PC-3 (cell line): ENCODE measurements at regions not wholly inside any gene's neighbourhood (a gene's known extent, or its start where the extent isn't known, plus 50 kb on each side); places are given as distances from the start of the nearest gene placed in this dataset.
"Not testable (repeated sequence)": the region's sequence is repeated elsewhere in the genome, so short reads cannot be mapped to it uniquely, and the experiment has no call there.

Source experiments
- ATAC-seq: fragments of 200-7000 bp; cut with Tn5 transposase; 2 replicates; pipeline ENCODE4 v1.9.1; 2020; ENCODE audit warnings: mild to moderate bottlenecking, moderate library complexity
- BruUV-seq: library from RNA; stranded (reverse); fragments of 400-500 nt; replicated peaks from 2 replicates; lab custom pipeline; 2021; lab: Mats Ljungman, UMichigan
- CTCF ChIA-PET: fragments of 300-600 bp; sonication (Branson Sonifier 250); formaldehyde crosslinking; loops from one replicate; lab custom pipeline; 2022; ENCODE audit warnings: antibody characterized with exemption; lab: Charles Lee
- POLR2A ChIA-PET: fragments of 300-600 bp; sonication (Branson Sonifier 250); formaldehyde crosslinking; loops from one replicate; lab custom pipeline; 2022; ENCODE audit warnings: antibody characterized with exemption; ENCODE audit not compliant: unreplicated experiment; lab: Charles Lee
- DNase-seq: peaks from one replicate; pipeline ENCODE4 v3.0.0-alpha.2; 2015
- H2AFZ ChIP-seq: fragments of 300-600 bp; sonication (generic); 2 replicates; pipeline ENCODE4 v1.6.0; 2016; ENCODE audit warnings: antibody characterized with exemption, low read length
- H3F3A ChIP-seq: fragments of 300-600 bp; sonication (generic); one replicate; pipeline ENCODE4 v1.6.0; 2017; ENCODE audit warnings: antibody characterized with exemption, low read length, control low read depth, mild to moderate bottlenecking; ENCODE audit not compliant: unreplicated experiment
- H3K27ac ChIP-seq: fragments of 300-600 bp; sonication (generic); 2 replicates; pipeline ENCODE4 v1.5.1; 2016; ENCODE audit warnings: mild to moderate bottlenecking, low read length
- H3K27me3 ChIP-seq: fragments of 300-600 bp; sonication (generic); 2 replicates; pipeline ENCODE4 v1.6.1; 2016; ENCODE audit warnings: low read length, mixed read lengths
- H3K36me3 ChIP-seq: fragments of 300-600 bp; sonication (generic); 2 replicates; pipeline ENCODE4 v1.6.1; 2016; ENCODE audit warnings: low read depth, mixed run types, low read length, mixed read lengths
- H3K4me1 ChIP-seq: fragments of 300-600 bp; sonication (generic); 2 replicates; pipeline ENCODE4 v1.5.1; 2016; ENCODE audit warnings: low read length; ENCODE audit not compliant: insufficient read depth
- H3K4me2 ChIP-seq: fragments of 300-600 bp; sonication (generic); 2 replicates; pipeline ENCODE4 v1.6.0; 2016; ENCODE audit warnings: low read length
- H3K4me3 ChIP-seq: fragments of 300-600 bp; sonication (generic); 2 replicates; pipeline ENCODE4 v1.5.1; 2016; ENCODE audit warnings: mild to moderate bottlenecking, low read length, mixed read lengths
- H3K79me2 ChIP-seq: fragments of 300-600 bp; sonication (generic); 2 replicates; pipeline ENCODE4 v1.6.1; 2017; ENCODE audit warnings: low read length, mixed read lengths
- H3K9ac ChIP-seq: fragments of 300-600 bp; sonication (generic); 2 replicates; pipeline ENCODE4 v1.6.0; 2016; ENCODE audit warnings: mild to moderate bottlenecking, low read length
- H3K9me2 ChIP-seq: fragments of 300-600 bp; sonication (generic); replicated peaks from 2 replicates; pipeline ENCODE4 v1.6.1; 2016; ENCODE audit warnings: mixed run types, low read length, mixed read lengths
- H3K9me3 ChIP-seq: fragments of 300-600 bp; sonication (generic); 2 replicates; pipeline ENCODE4 v1.6.1; 2016; ENCODE audit warnings: low read length, mixed read lengths
- H4K20me1 ChIP-seq: fragments of 300-600 bp; sonication (generic); 2 replicates; pipeline ENCODE4 v1.6.1; 2016; ENCODE audit warnings: low read length, mixed read lengths
- CTCF ChIP-seq: fragments of 300-600 bp; sonication (generic); conservative IDR thresholded peaks from 2 replicates; pipeline ENCODE4 v1.5.1; 2017; ENCODE audit warnings: antibody characterized with exemption, low read depth, mild to moderate bottlenecking, low read length
- EZH2 ChIP-seq: fragments of 300-600 bp; sonication (generic); IDR thresholded peaks from one replicate; pipeline ENCODE4 v1.6.1; 2017; ENCODE audit warnings: antibody characterized with exemption, mild to moderate bottlenecking, low read length; ENCODE audit not compliant: unreplicated experiment
- EZH2phosphoT487 ChIP-seq: fragments of 300-600 bp; sonication (generic); IDR thresholded peaks from 2 replicates; pipeline ENCODE4 v1.6.1; 2018; ENCODE audit warnings: mild to moderate bottlenecking, antibody characterized with exemption, low read length, borderline replicate concordance
- intact Hi-C: fragments of 100-400 bp; cut with micrococcal nuclease; formaldehyde crosslinking; loops from 2 replicates; pipeline ENCODE4 v1.9.0; 2023

- Histone ChIP-seq H3K9me2 (no peaks in the 10 kb centered on the region), H3K4me2 (no peak overlapping the region), H2AFZ (no peak overlapping the region), H3F3A (no peaks in the 10 kb centered on the region), H3K9me3 (no peaks in the 10 kb centered on the region), H3K4me3 (no peak overlapping the region), H3K4me1 (no peaks in the 10 kb centered on the region), H3K27me3 (peaks cover under 1% of the 10 kb centered on the region; the same call in 1 of the 2 replicates), H3K27ac (no peak overlapping the region), H3K79me2 (no peaks in the 10 kb centered on the region), H3K9ac (no peak overlapping the region), H4K20me1 (no peaks in the 10 kb centered on the region), H3K36me3 (no peaks in the 10 kb centered on the region)
- no TSS peak for BruUV-seq
- ChIA-PET CTCF (no interaction called here), POLR2A (no interaction called here)
- no peak for ATAC-seq
- TF ChIP-seq EZH2phosphoT487 (no peak), CTCF (no peak), EZH2 (no peak)
- DNase-seq: no peak
- intact Hi-C loops: no loop called here
Observed at GRCh38 chr10:8344756-8345155, 290.3 kb downstream of the GATA3 start.

GRCh38 chr10:8346861-8347260 lies 292.4 kb downstream of the GATA3 start:
- no peaks in the 10 kb centered on the region for H3K9me2 ChIP-seq
- no peak overlapping the region for H3K4me3 ChIP-seq
- TF ChIP-seq EZH2phosphoT487 (no peak), CTCF (no peak), EZH2 (no peak)
- H3K4me1 ChIP-seq: no peaks in the 10 kb centered on the region
- no peaks in the 10 kb centered on the region for H3K36me3 ChIP-seq
- H3K79me2 ChIP-seq: no peaks in the 10 kb centered on the region
- H3K9ac ChIP-seq: no peak overlapping the region
- no peaks in the 10 kb centered on the region for H4K20me1 ChIP-seq
- intact Hi-C loops: no loop called here
- DNase-seq (no peak), ATAC-seq (no peak)
- H3K9me3 ChIP-seq: no peaks in the 10 kb centered on the region
- H3F3A ChIP-seq: no peaks in the 10 kb centered on the region
- no peaks in the 10 kb centered on the region for H3K27me3 ChIP-seq
- H2AFZ ChIP-seq: no peak overlapping the region
- no TSS peak for BruUV-seq
- no peak overlapping the region for H3K4me2 ChIP-seq
- ChIA-PET CTCF (interaction anchor here (0.7 kb wide), 1 partner anchor 60 kb away, joined by 3 read pairs; no protein-coding TSS in a partner anchor), POLR2A (no interaction called here)
- no peak overlapping the region for H3K27ac ChIP-seq

GRCh38 chr10:8347614-8348013 lies 293.1 kb downstream of the GATA3 start:
- H3K79me2 ChIP-seq, H3K27ac ChIP-seq, ATAC-seq, intact Hi-C loops, H3K9ac ChIP-seq, DNase-seq, POLR2A ChIA-PET, H3K9me2 ChIP-seq, H3K27me3 ChIP-seq, H4K20me1 ChIP-seq, H3F3A ChIP-seq, BruUV-seq, H2AFZ ChIP-seq, H3K36me3 ChIP-seq, CTCF ChIA-PET, H3K4me1 ChIP-seq, H3K9me3 ChIP-seq, H3K4me2 ChIP-seq, H3K4me3 ChIP-seq: not testable (repeated sequence)
